ENCODE measurements at regions not wholly inside any gene's neighbourhood (a gene's known extent, or its start where the extent isn't known, plus 50 kb on each side); places are given as distances from the start of the nearest gene placed in this dataset.

GRCh38 chr12:114932806-114933205 lies 248.8 kb upstream of the TBX3 start (continued):
- no peak for TF ChIP-seq TAF1 (IDR thresholded peaks at IDR 0.05; ENCODE audit: control insufficient read depth, extremely low read depth, insufficient read depth, low read length, severe bottlenecking)

- FAIRE-seq (no peak), ATAC-seq (no peak), DNase-seq (ENCODE audit: extremely low read depth in 1 of 4, low spot score in 3 of 4) (no peak)
- in situ Hi-C loops (cut with MboI) (no loop called here), intact Hi-C loops (cut with micrococcal nuclease) (no loop called here)
- no peaks in the 10 kb centered on the region for H3K36me3 ChIP-seq (ENCODE audit: control insufficient read depth, insufficient read depth, low read length)
- no peaks in the 10 kb centered on the region for H3K27me3 ChIP-seq (ENCODE audit: control insufficient read depth in 2 of 2, insufficient read depth in 2 of 2, low read length in 2 of 2)
- no peak overlapping the region for H3K4me2 ChIP-seq (ENCODE audit: insufficient read depth, low read length)
- POLR2A ChIA-PET = no interaction called here
- no peaks in the 10 kb centered on the region for H3K4me1 ChIP-seq (replicated peaks in 1 of 2; ENCODE audit: control insufficient read depth in 2 of 2, insufficient read depth in 2 of 2, low read length in 2 of 2)
- H3K9ac ChIP-seq (ENCODE audit: insufficient read depth in 1 of 2, low read depth in 2 of 2, low read length in 2 of 2) = no peak overlapping the region
- no peaks in the 10 kb centered on the region for H3K9me1 ChIP-seq (ENCODE audit: control insufficient read depth, insufficient read depth, low read length)
- no peak overlapping the region for H2AFZ ChIP-seq (ENCODE audit: low read depth, low read length)
- 8% methylated on average over 2 of the region's 2 CpGs for WGBS (ENCODE audit: insufficient coverage, low coverage, missing lambda C conversion rate)
- BruUV-seq (replicated peaks) = no TSS peak
- no peak overlapping the region for H3K4me3 ChIP-seq
- H3K79me2 ChIP-seq (ENCODE audit: control insufficient read depth, insufficient read depth, low read length) = no peaks in the 10 kb centered on the region
- CTCF ChIA-PET (ENCODE audit: low intra/inter-chr PET ratio) = no interaction called here
- no peaks in the 10 kb centered on the region for H3K9me3 ChIP-seq (replicated peaks; ENCODE audit: control insufficient read depth, insufficient read depth, low read depth, low read length)
- H4K20me1 ChIP-seq (replicated peaks; ENCODE audit: control insufficient read depth, insufficient read depth, low read length) = no peaks in the 10 kb centered on the region
- no peak overlapping the region for H3K27ac ChIP-seq (ENCODE audit: extremely low read depth, low read depth, low read length)
- TF ChIP-seq TCF3 (CRISPR knock-in tag; IDR thresholded peaks at IDR 0.05) (no peak), TEAD4 (IDR thresholded peaks at IDR 0.05; ENCODE audit: low read length) (no peak), TEAD4 (CRISPR knock-in tag; IDR thresholded peaks at IDR 0.05; ENCODE audit: borderline replicate concordance) (no peak), BCOR (IDR thresholded peaks at IDR 0.05) (no peak), GTF2E2 (tag; IDR thresholded peaks at IDR 0.05) (no peak), STAG1 (CRISPR knock-in tag; IDR thresholded peaks at IDR 0.05; ENCODE audit: borderline replicate concordance) (no peak), KAT2B (IDR thresholded peaks at IDR 0.05; ENCODE audit: low read depth, low read length) (no peak), TEAD1 (CRISPR knock-in tag; IDR thresholded peaks at IDR 0.05) (no peak), JUNB (CRISPR knock-in tag; conservative IDR thresholded peaks at IDR 0.05) (no peak), FOXJ2 (tag; IDR thresholded peaks at IDR 0.05) (no peak), BRD4 (IDR thresholded peaks at IDR 0.05) (no peak), STAT6 (CRISPR knock-in tag; IDR thresholded peaks at IDR 0.05) (no peak), CBFB (CRISPR knock-in tag; IDR thresholded peaks at IDR 0.05) (no peak)
- TF ChIP-seq, protein P1, sequence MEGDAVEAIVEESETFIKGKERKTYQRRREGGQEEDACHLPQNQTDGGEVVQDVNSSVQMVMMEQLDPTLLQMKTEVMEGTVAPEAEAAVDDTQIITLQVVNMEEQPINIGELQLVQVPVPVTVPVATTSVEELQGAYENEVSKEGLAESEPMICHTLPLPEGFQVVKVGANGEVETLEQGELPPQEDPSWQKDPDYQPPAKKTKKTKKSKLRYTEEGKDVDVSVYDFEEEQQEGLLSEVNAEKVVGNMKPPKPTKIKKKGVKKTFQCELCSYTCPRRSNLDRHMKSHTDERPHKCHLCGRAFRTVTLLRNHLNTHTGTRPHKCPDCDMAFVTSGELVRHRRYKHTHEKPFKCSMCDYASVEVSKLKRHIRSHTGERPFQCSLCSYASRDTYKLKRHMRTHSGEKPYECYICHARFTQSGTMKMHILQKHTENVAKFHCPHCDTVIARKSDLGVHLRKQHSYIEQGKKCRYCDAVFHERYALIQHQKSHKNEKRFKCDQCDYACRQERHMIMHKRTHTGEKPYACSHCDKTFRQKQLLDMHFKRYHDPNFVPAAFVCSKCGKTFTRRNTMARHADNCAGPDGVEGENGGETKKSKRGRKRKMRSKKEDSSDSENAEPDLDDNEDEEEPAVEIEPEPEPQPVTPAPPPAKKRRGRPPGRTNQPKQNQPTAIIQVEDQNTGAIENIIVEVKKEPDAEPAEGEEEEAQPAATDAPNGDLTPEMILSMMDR (IDR thresholded peaks at IDR 0.05 in 2 of 3, conservative IDR thresholded peaks at IDR 0.05 in 1 of 3; ENCODE audit: insufficient read depth in 2 of 3, low read depth in 1 of 3, low read length in 3 of 3) = no peak
- TF ChIP-seq, protein P2, sequence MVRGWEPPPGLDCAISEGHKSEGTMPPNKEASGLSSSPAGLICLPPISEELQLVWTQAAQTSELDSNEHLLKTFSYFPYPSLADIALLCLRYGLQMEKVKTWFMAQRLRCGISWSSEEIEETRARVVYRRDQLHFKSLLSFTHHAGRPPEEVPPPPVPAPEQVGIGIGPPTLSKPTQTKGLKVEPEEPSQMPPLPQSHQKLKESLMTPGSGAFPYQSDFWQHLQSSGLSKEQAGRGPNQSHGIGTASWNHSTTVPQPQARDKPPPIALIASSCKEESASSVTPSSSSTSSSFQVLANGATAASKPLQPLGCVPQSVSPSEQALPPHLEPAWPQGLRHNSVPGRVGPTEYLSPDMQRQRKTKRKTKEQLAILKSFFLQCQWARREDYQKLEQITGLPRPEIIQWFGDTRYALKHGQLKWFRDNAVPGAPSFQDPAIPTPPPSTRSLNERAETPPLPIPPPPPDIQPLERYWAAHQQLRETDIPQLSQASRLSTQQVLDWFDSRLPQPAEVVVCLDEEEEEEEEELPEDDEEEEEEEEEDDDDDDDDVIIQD (CRISPR knock-in tag; IDR thresholded peaks at IDR 0.05) = no peak
These were observed 247.1 kb upstream of the TBX3 start for GRCh38 chr12:114931025-114931424.

Measured in K562 (cell line).